HEK293T (cell line): ENCODE measurements at regions not wholly inside any gene's neighbourhood (a gene's known extent, or its start where the extent isn't known, plus 50 kb on each side); places are given as distances from the start of the nearest gene placed in this dataset.

ENCODE experiments used
- ARNT ChIP-seq: fragments of 450-650 bp; IDR thresholded peaks from 2 replicates; pipeline ENCODE4 v1.6.1; 2017; ENCODE audit warnings: mild to moderate bottlenecking
- BHLHE40 ChIP-seq: fragments of 450-650 bp; IDR thresholded peaks from 2 replicates; pipeline ENCODE4 v1.6.1; 2016; ENCODE audit warnings: mild to moderate bottlenecking, moderate library complexity, borderline replicate concordance
- CTBP1 ChIP-seq: fragments of 450-650 bp; IDR thresholded peaks from 2 replicates; pipeline ENCODE4 v1.6.1; 2016; ENCODE audit warnings: borderline replicate concordance
- ELF4 ChIP-seq: fragments of 450-650 bp; IDR thresholded peaks from 2 replicates; pipeline ENCODE4 v1.6.1; 2017; ENCODE audit warnings: antibody characterized with exemption
- FOXK2 ChIP-seq: fragments of 450-650 bp; IDR thresholded peaks from 2 replicates; pipeline ENCODE4 v1.6.1; 2016; ENCODE audit warnings: mild to moderate bottlenecking
- FOXM1 ChIP-seq: fragments of 450-650 bp; IDR thresholded peaks from 2 replicates; pipeline ENCODE4 v1.6.1; 2017; ENCODE audit warnings: mild to moderate bottlenecking, borderline replicate concordance
- HDGF ChIP-seq: fragments of 450-650 bp; IDR thresholded peaks from 2 replicates; pipeline ENCODE4 v1.6.1; 2017; ENCODE audit warnings: antibody characterized with exemption, borderline replicate concordance
- LEF1 ChIP-seq: fragments of 450-650 bp; IDR thresholded peaks from 2 replicates; pipeline ENCODE4 v1.6.1; 2017; ENCODE audit warnings: mild to moderate bottlenecking, borderline replicate concordance
- NFRKB ChIP-seq: fragments of 450-650 bp; IDR thresholded peaks from 2 replicates; pipeline ENCODE4 v1.6.1; 2016; ENCODE audit warnings: mild to moderate bottlenecking, moderate library complexity
- SP1 ChIP-seq: fragments of 450-650 bp; IDR thresholded peaks from 2 replicates; pipeline ENCODE4 v1.6.1; 2017
- SUZ12 ChIP-seq: fragments of 450-650 bp; IDR thresholded peaks from 2 replicates; pipeline ENCODE4 v1.6.1; 2016; ENCODE audit warnings: mild to moderate bottlenecking
- TARDBP ChIP-seq: fragments of 450-650 bp; IDR thresholded peaks from 2 replicates; pipeline ENCODE4 v1.6.1; 2016
- ZNF384 ChIP-seq: fragments of 450-650 bp; IDR thresholded peaks from 2 replicates; pipeline ENCODE4 v1.6.1; 2016

- TF ChIP-seq BHLHE40: no peak
- TF ChIP-seq SUZ12: no peak
- no peak for TF ChIP-seq TARDBP
- no peak for TF ChIP-seq ZNF384
- TF ChIP-seq ARNT: no peak
- no peak for TF ChIP-seq NFRKB
- no peak for TF ChIP-seq FOXM1
- TF ChIP-seq LEF1: no peak
- no peak for TF ChIP-seq CTBP1
- TF ChIP-seq HDGF: no peak
- no peak for TF ChIP-seq FOXK2
- no peak for TF ChIP-seq SP1
- TF ChIP-seq ELF4: no peak
Measured at GRCh38 chr20:37627060-37627766, 66.6 kb upstream of the CTNNBL1 start.
